ENCODE measurements at regions not wholly inside any gene's neighbourhood (a gene's known extent, or its start where the extent isn't known, plus 50 kb on each side); places are given as distances from the start of the nearest gene placed in this dataset.

- DNase-seq (ENCODE audit: low read depth in 2 of 3, low spot score in 2 of 3), result no peak
Observed at GRCh38 chr22:49447837-49448236, 379.8 kb downstream of the BRD1 start.

DNA sequence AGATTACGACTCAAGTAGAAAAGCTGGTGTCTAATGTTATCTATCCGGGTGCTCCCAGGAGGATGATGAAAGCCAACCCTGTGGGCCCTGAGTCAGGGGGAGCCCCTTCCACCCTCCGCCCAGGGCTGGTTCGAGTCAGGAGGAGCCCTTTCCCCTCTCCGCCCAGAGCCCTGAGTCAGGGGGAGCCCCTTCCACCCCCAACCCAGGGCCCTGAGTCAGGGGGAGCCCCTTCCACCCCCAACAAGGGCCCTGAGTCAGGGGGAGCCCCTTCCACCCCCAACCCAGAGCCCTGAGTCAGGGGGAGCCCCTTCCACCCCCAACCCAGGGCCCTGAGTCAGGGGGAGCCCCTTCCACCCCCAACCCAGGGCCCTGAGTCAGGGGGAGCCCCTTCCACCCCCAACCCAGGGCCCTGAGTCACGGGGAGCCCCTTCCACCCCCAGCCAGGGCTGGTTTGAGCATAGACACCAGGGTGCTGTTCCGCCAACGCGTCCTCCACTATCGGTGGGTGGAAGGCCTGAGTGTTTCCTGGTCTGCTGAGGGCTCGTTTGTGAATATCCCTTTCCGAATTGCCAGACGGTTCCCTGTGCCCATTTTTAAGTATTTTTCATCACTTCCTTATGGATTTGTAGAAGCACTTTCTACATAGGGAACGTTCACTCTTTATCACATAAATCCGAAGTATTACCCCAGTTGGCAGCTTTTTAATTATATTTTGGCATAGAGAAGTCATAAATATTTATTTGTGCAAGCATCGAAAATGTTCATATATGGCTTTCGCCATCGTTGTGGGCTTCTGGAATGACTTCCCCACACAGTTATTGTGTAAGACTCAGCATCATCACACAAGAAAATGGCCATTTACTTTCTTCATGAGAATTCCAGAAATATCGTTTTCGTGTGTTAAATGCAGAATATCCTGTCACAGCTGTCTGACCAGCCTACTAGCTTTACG lies 380.6 kb downstream of the BRD1 start:
- DNase-seq (ENCODE audit: low read depth in 2 of 3, low spot score in 2 of 3), result peak in 1 of 3 experiments; percentile 4

- DNase-seq (ENCODE audit: low read depth in 2 of 3, low spot score in 2 of 3), result no peak
Observed at GRCh38 chr22:49446145-49446758, 381.4 kb downstream of the BRD1 start.

- DNase-seq (ENCODE audit: low read depth in 2 of 3, low spot score in 2 of 3), result no peak
Observed at GRCh38 chr22:49444781-49445180, 382.9 kb downstream of the BRD1 start.

DNA sequence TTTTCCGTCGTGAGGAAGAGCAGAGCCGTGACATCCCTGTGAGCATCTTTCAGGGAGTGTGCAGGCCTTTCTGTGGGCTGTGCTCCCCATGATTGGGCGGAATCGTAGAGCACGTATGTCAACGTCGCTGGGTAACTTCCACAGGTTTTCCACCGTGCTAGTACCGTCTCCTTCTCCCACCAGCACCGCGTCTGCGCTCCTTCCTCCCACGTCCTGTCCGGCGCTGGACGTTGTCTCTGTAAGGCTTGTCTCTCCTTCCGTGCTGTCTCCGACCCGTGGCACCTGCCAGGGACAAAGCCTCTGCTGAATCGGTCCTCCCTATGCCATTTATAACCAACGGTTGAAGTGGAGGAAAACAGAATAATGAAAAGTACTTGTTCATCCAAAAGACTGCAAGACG lies 386.7 kb downstream of the BRD1 start:
- no peak for DNase-seq (ENCODE audit: low read depth in 2 of 3, low spot score in 2 of 3)

DNA sequence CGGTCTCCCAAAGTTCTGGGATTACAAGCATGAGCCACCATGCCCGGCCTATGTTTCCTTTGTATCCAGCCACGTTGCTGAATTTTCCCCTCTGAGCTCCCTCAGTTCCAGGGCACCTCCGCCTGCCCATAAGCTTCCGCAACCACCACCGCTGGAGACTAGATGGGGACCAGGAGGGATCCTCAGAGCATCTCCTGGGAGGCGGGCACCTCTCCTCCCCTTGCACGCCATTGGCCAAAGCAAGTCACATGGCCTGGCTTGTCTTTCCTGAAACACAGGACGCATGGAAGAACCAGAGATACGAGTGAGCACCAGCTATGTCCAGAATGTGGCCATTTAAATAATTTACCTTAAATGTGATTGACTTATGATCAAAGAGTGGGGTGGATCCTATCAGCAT lies 388.3 kb downstream of the BRD1 start:
- no peak for DNase-seq (ENCODE audit: low read depth in 2 of 3, low spot score in 2 of 3)

DNA sequence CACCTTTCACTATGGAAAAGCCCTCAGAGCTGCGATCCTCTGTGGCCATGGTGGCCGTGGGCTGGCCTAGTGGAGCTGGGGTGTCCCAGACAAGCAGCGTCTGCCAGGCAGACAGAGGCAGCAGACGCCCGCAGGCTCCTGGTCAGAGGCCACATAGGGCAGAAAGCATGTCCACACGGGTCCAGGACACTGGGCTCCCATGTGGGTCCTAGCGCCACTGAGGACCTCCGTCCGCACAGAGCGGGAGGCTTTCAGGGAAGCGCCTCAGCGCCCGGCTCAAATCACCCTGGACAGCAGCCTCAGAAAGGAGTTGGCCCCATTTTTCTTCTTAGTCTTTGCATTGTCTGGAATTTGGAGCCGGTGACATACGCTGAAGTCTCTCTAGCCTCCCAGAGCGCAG lies 389.7 kb downstream of the BRD1 start:
- DNase-seq (ENCODE audit: low read depth in 2 of 3, low spot score in 2 of 3), result no peak

- DNase-seq (ENCODE audit: low read depth in 2 of 3, low spot score in 2 of 3), result no peak
Observed at GRCh38 chr22:49437356-49437755, 390.3 kb downstream of the BRD1 start.

GRCh38 chr22:49436056-49436455 lies 391.6 kb downstream of the BRD1 start:
- DNase-seq (ENCODE audit: low read depth in 2 of 3, low spot score in 2 of 3), result no peak

DNA sequence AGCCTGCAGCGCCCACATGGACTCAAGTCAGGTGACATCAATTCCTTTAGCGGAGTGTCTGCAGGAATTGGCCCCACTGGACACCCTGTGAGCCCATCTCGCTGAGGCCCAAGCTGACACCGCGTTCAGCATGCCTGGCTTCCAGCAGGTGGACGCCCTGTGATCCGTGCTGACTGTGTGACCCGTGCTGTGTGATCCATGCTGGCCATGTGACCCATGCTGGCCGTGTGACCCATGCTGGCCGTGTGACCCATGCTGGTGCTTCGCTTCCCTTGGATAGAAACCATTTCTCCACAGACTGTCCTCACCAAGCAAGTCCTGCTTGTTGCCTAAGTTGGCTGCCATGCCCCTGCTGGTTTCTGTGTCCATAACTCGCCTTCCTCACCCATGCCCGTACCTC lies 392.1 kb downstream of the BRD1 start:
- no peak for DNase-seq (ENCODE audit: low read depth in 2 of 3, low spot score in 2 of 3)

GRCh38 chr22:49433717-49434611 lies 393.7 kb downstream of the BRD1 start:
- no peak for DNase-seq (ENCODE audit: low read depth in 2 of 3, low spot score in 2 of 3)

DNA sequence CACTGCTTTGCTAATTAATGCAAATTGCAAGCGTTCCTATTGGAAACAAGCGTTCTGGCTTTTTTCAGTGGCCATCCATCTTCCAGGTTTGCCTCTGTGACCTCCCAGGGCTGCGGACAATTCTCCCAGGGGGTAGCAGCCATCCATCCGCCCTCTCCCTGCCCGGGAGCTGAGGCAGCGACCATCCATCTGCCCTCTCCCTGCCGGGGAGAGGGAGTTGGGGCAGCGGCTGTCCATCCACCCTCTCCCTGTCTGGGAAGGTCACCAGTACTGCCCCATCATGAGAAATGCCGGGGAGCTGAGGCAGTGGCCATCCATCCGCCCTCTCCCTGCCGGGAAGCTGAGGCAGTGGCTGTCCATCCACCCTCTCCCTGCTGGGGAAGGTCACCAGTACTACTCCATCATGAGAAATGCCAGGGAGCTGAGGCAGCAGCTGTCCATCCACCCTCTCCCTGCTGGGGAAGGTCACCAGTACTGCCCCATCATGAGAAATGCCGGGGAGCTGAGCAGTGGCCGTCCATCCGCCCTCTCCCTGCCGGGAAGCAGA lies 394.7 kb downstream of the BRD1 start:
- no peak for DNase-seq (ENCODE audit: low read depth in 2 of 3, low spot score in 2 of 3)

- no peak for DNase-seq (ENCODE audit: low read depth in 2 of 3, low spot score in 2 of 3)
Observed at GRCh38 chr22:49432211-49432896, 395.3 kb downstream of the BRD1 start.

DNA sequence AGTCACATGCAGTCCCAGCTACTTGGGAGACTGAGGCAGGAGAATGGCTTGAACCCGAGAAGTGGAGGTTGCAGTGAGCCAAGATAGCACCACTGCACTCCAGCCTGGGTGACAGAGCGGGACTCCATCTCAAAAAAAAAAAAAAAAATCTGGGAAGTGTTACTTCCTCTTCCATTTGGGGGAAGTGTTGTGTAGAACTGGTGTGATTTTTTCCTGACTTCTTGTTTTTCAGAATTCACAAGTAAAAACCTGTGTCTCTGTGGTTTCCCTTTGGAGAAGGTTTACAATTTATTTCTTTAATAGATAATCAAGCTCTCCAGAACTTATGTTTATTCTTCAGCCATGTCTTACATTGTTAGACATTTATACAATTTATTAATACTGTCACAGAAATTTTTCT lies 396.1 kb downstream of the BRD1 start:
- no peak for DNase-seq (ENCODE audit: low read depth in 2 of 3, low spot score in 2 of 3)

- no peak for DNase-seq (ENCODE audit: low read depth in 2 of 3, low spot score in 2 of 3)
Observed at GRCh38 chr22:49429066-49429465, 398.6 kb downstream of the BRD1 start.

GRCh38 chr22:49427941-49428340 lies 399.7 kb downstream of the BRD1 start:
- DNase-seq (ENCODE audit: low read depth in 2 of 3, low spot score in 2 of 3), result no peak

DNA sequence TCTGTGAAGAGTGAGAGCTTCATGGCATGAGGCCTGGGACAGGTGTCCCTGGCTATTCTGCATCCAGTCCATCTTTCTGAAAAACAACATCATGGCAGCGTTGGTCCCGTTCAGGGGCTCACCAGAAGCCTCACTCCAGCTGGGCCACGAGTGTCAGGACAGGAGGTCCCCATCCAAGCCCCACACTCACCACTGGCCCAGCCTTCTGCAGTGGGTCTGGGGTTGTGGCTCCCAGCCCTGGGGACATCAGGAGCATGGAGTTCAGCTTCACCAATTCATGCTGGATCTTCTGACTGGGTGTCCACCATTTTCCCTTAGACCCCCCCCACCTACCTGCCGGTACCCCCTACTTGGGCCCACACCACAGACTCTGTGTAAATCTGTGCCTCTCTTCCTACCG lies 400.3 kb downstream of the BRD1 start:
- DNase-seq (ENCODE audit: low read depth in 2 of 3, low spot score in 2 of 3), result no peak

DNA sequence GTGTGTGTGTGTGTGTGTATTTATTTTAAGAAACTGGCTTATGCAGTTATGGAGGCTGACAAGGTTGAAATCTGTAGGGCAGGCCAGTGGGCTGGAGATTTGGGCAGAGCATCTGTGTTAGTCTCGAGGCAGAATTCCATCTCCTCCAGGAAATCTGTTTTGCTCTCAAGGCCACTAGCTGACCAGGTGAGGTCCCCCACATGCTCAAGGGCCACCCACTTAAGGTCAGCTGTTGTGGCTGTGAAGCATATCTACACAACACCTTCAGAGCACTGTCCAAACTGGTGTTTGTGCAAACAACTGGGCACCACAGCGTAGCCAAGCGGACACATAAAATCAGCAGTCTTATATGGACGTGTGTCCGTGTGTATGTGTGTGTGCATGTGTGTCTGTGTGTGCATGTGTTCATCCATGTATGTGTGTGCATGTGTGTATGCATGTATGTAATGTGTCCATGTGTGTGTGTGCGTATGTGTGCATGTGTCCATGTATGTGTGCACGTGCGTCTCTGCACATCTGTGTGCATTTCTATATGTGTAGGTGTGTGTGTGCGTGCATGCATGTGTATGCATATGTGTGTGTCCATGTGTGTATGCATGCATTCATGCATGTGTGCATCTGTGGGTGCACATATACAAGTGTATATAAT lies 400.9 kb downstream of the BRD1 start:
- DNase-seq (ENCODE audit: low read depth in 2 of 3, low spot score in 2 of 3), result no peak

- no peak for DNase-seq (ENCODE audit: low read depth in 2 of 3, low spot score in 2 of 3)
Observed at GRCh38 chr22:49426098-49426497, 401.6 kb downstream of the BRD1 start.

DNA sequence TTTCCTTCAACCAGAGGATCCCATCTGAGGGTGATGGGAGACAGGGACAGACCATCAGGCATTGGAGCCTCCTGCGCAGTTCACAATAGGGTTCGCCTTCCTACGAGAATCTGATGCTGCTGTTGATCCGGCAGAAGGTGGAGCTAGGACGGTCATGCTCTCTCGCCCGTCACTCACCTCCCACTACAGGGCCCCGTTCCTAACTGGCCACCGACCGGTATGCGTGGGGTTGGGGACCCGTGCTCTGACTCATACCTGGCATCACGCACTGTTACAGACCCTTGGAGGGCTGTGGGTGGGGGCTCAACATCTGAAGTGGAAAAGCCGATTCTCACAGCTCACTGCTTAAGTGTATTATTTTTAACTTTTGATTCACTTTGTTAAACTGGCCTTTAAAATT lies 402.3 kb downstream of the BRD1 start:
- DNase-seq (ENCODE audit: low read depth in 2 of 3, low spot score in 2 of 3), result no peak

Measured in activated CD8-positive, alpha-beta memory T cell treated with anti-CD3 and anti-CD28 coated beads for 48 hours (primary cell).